ENCODE measurements at regions not wholly inside any gene's neighbourhood (a gene's known extent, or its start where the extent isn't known, plus 50 kb on each side); places are given as distances from the start of the nearest gene placed in this dataset.

DNA sequence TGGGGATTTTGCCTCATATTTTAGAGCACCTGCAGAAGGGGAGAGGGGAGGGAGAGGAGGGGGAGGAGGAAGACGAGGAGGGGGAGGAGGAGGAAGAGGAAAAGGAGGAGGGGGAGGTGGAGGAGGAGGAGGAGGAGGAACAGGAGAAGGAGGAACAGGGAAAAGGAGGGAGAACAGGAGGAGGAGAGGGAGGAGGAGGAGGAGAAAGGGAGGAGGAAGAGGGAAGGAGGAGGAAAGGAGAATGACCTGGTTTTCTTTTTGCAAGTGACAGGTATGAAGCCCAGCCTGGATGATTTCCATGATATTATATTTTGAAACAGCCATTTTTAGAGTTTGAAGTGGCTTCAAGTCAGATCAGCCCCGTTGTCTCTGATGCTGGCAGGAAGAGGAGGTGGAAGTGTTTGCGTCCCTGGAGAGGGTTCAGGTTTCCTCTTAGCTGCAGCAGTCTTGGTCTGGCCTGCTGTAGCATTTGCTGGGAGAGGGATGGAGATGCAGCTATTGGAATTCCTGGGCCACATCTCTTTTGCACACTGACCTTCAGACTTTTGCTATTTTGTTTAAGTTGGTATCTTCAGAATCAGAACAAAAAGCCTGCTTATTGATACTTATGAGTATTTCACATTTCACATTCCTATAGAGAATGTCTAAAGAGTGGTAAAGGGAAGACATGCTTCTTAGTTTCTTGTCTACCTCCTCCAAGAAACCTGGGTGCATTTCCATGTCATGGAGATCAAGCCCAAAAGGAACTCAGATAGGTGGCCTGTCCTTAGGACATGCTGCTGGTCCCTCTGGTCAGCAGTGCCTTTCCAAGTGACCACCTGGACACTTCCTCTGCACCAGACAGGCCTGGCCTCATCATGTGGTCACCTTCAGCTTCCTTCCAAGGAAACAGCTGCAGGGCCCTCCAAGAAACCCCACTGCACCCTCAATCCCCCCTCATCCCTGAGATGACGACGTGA lies 54.3 kb upstream of the IYD start:
- no peak for TF ChIP-seq CTCF (IDR thresholded peaks at IDR 0.05; ENCODE audit: low read depth, low read length)
- TF ChIP-seq EZH2phosphoT487 (IDR thresholded peaks at IDR 0.05; ENCODE audit: low read depth), result no peak
